ENCODE measurements at regions not wholly inside any gene's neighbourhood (a gene's known extent, or its start where the extent isn't known, plus 50 kb on each side); places are given as distances from the start of the nearest gene placed in this dataset.
A peak's percentile ranks its signal among the peaks of the same experiment; 100 is the strongest.
"Not testable (repeated sequence)": the region's sequence is repeated elsewhere in the genome, so short reads cannot be mapped to it uniquely, and the experiment has no call there.

DNA sequence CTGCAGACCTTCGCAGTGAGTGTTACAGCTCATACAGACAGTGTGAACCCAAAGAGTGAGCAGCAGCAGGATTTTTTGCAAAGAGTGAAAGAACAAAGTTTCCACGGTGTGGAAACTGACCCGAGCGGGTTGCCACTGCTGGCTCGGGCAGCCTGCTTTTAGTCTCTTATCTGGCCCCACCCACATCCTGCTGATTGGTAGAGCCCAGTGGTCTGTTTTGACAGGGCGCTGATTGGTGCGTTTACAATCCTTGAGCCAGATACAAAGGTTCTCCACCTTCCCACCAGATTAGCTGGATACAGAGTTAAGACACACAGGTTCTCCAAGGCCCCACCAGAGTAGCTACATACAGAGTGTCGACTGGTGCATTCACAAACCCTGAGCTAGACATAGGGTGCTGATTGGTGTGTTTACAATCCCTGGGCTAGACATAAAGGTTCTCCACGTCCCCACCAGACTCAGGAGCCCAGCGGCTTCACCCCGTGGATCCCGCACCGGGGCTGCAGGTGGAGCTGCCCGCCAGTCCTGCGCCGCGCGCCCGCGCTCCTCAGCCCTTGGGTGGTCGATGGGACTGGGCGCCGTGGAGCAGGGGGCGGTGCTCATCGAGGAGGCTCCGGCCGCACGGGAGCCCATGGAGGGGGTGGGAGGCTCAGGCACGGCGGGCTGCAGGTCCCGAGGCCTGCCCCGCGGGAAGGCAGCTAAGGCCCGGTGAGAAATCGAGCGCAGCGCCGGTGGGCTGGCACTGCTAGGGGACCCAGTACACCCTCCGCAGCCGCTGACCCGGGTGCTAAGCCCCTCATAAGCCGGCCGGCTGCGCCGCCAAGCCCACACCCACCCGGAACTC, 102.8 kb upstream of the KMT2C start:
- DNase-seq = peak in 1 of 5 donors; percentile 53
- H3K27me3 ChIP-seq (ENCODE audit: control insufficient read depth, insufficient read depth, low read length); H3K4me1 ChIP-seq (ENCODE audit: control insufficient read depth in 2 of 3, insufficient read depth in 2 of 3, low read depth in 1 of 3, low read length in 3 of 3); H3K27ac ChIP-seq (ENCODE audit: low read depth in 2 of 2, low read length in 2 of 2); intact Hi-C loops (cut with DNase I); H3K4me3 ChIP-seq (ENCODE audit: low read length in 3 of 3); H3K9ac ChIP-seq (ENCODE audit: low read length in 3 of 3); FAIRE-seq; H3K36me3 ChIP-seq (ENCODE audit: control insufficient read depth in 2 of 3, insufficient read depth in 3 of 3, low read length in 3 of 3); H3K9me3 ChIP-seq (ENCODE audit: control insufficient read depth in 2 of 3, insufficient read depth in 1 of 3, low read length in 3 of 3): not testable (repeated sequence)

DNA sequence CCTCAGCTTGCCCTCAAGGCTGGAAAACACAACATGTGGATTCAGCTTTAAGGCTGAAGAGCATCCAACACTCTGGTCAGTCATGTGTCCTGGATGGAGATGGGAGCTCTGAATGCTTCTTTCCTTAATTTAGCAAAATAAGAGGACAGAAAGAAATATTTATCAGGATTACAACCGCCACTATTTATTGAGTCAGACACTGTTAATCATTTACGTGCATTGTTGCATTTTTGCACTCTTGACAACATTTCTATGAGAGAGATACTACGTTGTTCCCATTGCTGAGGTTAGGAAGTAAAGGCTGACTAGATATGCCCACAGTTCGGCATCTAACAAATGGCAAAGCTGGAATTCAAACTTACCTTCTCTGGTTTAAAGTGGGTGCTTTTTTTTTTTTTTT, 101.8 kb upstream of the KMT2C start:
- TF ChIP-seq, protein P1, sequence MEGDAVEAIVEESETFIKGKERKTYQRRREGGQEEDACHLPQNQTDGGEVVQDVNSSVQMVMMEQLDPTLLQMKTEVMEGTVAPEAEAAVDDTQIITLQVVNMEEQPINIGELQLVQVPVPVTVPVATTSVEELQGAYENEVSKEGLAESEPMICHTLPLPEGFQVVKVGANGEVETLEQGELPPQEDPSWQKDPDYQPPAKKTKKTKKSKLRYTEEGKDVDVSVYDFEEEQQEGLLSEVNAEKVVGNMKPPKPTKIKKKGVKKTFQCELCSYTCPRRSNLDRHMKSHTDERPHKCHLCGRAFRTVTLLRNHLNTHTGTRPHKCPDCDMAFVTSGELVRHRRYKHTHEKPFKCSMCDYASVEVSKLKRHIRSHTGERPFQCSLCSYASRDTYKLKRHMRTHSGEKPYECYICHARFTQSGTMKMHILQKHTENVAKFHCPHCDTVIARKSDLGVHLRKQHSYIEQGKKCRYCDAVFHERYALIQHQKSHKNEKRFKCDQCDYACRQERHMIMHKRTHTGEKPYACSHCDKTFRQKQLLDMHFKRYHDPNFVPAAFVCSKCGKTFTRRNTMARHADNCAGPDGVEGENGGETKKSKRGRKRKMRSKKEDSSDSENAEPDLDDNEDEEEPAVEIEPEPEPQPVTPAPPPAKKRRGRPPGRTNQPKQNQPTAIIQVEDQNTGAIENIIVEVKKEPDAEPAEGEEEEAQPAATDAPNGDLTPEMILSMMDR (IDR thresholded peaks at IDR 0.05; ENCODE audit: borderline replicate concordance, extremely low read depth, insufficient read depth) = no peak
- no peaks in the 10 kb centered on the region for H3K9me3 ChIP-seq (ENCODE audit: control insufficient read depth in 2 of 3, insufficient read depth in 1 of 3, low read length in 3 of 3)
- intact Hi-C loops (cut with DNase I) = no loop called here
- H3K27me3 ChIP-seq (ENCODE audit: control insufficient read depth, insufficient read depth, low read length) = no peaks in the 10 kb centered on the region
- no peak for FAIRE-seq
- H3K36me3 ChIP-seq (ENCODE audit: control insufficient read depth in 2 of 3, insufficient read depth in 3 of 3, low read length in 3 of 3) = no peaks in the 10 kb centered on the region
- H3K4me1 ChIP-seq (ENCODE audit: control insufficient read depth in 2 of 3, insufficient read depth in 2 of 3, low read depth in 1 of 3, low read length in 3 of 3) = no peaks in the 10 kb centered on the region
- H3K4me3 ChIP-seq (ENCODE audit: low read length in 3 of 3) = no peak overlapping the region
- H3K27ac ChIP-seq (ENCODE audit: low read depth in 2 of 2, low read length in 2 of 2) = no peak overlapping the region
- DNase-seq = no peak
- no peak overlapping the region for H3K9ac ChIP-seq (ENCODE audit: low read length in 3 of 3)

DNA sequence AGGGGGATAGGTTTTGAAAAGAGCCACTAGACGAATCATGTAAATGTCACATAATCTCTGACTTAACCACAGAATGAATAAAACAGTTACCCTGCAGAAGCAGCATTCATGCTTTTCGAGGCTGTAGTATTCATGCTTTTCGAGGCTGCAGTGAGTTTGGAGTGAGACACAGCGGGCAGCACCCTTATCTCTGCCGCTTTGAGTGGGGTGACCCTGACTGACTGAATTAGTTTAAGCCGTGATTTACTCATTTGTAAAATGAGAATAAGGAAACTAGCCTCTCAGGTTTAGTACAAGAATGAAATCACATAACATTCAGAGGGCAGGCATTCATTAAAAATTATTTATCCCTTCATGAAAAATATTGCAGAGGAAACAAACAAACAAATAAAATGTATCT, 92.8 kb upstream of the KMT2C start:
- no peak overlapping the region for H3K4me3 ChIP-seq (ENCODE audit: low read length in 3 of 3)
- no peaks in the 10 kb centered on the region for H3K36me3 ChIP-seq (ENCODE audit: control insufficient read depth in 2 of 3, insufficient read depth in 3 of 3, low read length in 3 of 3)
- intact Hi-C loops (cut with DNase I) = no loop called here
- no peak overlapping the region for H3K27ac ChIP-seq (ENCODE audit: low read depth in 2 of 2, low read length in 2 of 2)
- TF ChIP-seq, protein P1 (IDR thresholded peaks at IDR 0.05; ENCODE audit: borderline replicate concordance, extremely low read depth, insufficient read depth) = no peak
- FAIRE-seq = no peak
- H3K9ac ChIP-seq (ENCODE audit: low read length in 3 of 3) = no peak overlapping the region
- peak in 1 of 5 donors; percentile 5 for DNase-seq
- H3K4me1 ChIP-seq (ENCODE audit: control insufficient read depth in 2 of 3, insufficient read depth in 2 of 3, low read depth in 1 of 3, low read length in 3 of 3) = no peaks in the 10 kb centered on the region
- no peaks in the 10 kb centered on the region for H3K9me3 ChIP-seq (ENCODE audit: control insufficient read depth in 2 of 3, insufficient read depth in 1 of 3, low read length in 3 of 3)
- no peaks in the 10 kb centered on the region for H3K27me3 ChIP-seq (ENCODE audit: control insufficient read depth, insufficient read depth, low read length)

GRCh38 chr7:152527610-152528032, 91.8 kb upstream of the KMT2C start:
- FAIRE-seq = no peak
- Histone ChIP-seq H3K4me1 (ENCODE audit: control insufficient read depth in 2 of 3, insufficient read depth in 2 of 3, low read depth in 1 of 3, low read length in 3 of 3) (peaks cover 0 to 4% (median 0%) of the 10 kb centered on the region in 3 donors), H3K27me3 (ENCODE audit: control insufficient read depth, insufficient read depth, low read length) (no peaks in the 10 kb centered on the region), H3K4me3 (ENCODE audit: low read length in 3 of 3) (no peak overlapping the region), H3K9ac (ENCODE audit: low read length in 3 of 3) (no peak overlapping the region), H3K9me3 (ENCODE audit: control insufficient read depth in 2 of 3, insufficient read depth in 1 of 3, low read length in 3 of 3) (no peaks in the 10 kb centered on the region), H3K36me3 (ENCODE audit: control insufficient read depth in 2 of 3, insufficient read depth in 3 of 3, low read length in 3 of 3) (no peaks in the 10 kb centered on the region), H3K27ac (ENCODE audit: low read depth in 2 of 2, low read length in 2 of 2) (no peak overlapping the region)
- TF ChIP-seq, protein P1 (IDR thresholded peaks at IDR 0.05; ENCODE audit: borderline replicate concordance, extremely low read depth, insufficient read depth) = no peak
- intact Hi-C loops (cut with DNase I) = no loop called here
- DNase-seq = peak in 1 of 5 donors; percentile 1
